ENCODE measurements at regions not wholly inside any gene's neighbourhood (a gene's known extent, or its start where the extent isn't known, plus 50 kb on each side); places are given as distances from the start of the nearest gene placed in this dataset.

DNA sequence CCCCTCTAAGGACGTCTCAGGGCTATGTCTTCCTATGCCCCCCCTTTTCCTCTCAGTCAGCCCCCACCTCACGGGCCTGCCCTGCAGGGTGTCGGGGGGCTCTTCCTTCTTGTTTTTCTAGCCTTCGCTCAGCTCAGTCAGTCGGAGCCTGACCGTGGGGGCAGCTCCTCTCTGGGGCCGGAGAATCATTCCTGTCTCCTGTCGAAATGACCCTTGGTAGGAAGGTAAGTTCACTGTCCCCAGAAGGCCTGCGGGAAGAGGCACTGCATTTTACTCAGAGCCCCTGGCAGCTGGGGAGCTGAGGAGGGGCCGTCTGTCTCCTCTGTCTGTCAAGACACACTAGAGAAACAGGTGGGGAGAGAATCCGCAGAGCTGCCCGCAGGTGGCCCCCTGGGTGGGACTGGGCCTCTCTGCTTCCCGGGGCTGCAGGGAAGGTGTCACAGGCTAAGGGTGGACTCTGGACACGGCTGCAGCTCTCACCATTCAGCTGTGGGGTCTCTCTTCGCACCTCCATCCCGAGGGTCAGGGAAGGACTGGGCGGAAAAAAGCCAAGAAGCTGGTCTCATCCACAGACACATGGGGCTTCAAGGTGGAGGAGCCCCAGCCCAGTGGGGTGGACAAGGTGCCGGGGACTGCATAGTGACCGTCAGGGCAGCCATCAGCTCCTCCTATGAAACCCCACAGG lies 112.8 kb upstream of the TNRC6C start:
- DNase-seq, result no peak

DNA sequence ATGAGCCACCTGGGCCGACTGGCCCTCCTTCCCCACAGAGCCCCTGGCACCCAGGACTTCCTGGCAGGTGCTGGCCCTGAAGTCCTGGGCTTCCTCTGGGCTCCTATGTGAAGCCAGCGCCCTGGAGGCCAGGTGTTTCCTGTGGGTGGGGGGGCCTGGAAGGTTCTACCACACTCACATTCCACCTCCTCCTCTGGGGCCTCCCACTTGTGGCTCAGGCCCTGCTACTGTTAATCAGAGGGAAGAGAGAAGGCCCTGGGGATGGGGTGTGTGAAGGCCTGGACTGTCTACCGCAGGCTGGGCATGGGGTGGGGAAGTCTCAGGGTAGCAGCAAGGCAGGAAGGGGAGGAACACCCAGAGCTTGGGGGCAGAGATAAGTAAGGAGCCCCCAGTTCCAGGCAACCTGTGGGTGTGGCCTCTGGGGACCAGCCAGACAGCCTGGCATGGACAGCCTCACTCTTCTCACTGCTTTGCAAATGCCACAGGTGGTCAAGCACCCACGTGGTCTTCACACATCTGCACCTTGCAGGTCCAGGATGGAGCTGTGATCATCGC lies 111.9 kb upstream of the TNRC6C start:
- DNase-seq, result peak in 2 of 5 donors; percentile 17 to 27

GRCh38 chr17:77847221-77848085 lies 111.0 kb upstream of the TNRC6C start:
- DNase-seq, result no peak

- DNase-seq, result no peak
These were observed 110.2 kb upstream of the TNRC6C start for GRCh38 chr17:77848257-77848656.

- no peak for DNase-seq
These were observed 109.3 kb upstream of the TNRC6C start for GRCh38 chr17:77849239-77849638.

DNA sequence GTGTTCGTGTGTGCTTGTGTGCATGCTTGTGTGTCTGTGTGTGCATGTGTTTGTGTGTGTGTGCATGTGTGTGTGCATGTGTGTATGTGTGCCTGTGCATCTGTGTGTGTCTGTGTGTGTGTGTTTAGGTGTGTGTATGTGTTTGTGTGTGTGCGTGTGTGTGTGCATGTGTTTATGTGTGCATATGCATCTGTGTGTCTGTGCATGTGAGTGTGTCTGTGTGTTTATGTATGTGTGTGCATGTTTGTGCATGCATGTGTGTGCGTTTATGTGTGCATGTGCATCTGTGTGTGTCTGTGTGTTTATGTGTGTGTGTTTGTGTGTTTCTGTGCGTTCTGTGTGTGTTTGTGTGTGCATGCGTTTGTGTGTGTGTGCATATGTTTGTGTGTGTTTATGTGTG lies 106.6 kb upstream of the TNRC6C start:
- no peak for DNase-seq

GRCh38 chr17:77852731-77853130 lies 105.8 kb upstream of the TNRC6C start:
- DNase-seq, result no peak

DNA sequence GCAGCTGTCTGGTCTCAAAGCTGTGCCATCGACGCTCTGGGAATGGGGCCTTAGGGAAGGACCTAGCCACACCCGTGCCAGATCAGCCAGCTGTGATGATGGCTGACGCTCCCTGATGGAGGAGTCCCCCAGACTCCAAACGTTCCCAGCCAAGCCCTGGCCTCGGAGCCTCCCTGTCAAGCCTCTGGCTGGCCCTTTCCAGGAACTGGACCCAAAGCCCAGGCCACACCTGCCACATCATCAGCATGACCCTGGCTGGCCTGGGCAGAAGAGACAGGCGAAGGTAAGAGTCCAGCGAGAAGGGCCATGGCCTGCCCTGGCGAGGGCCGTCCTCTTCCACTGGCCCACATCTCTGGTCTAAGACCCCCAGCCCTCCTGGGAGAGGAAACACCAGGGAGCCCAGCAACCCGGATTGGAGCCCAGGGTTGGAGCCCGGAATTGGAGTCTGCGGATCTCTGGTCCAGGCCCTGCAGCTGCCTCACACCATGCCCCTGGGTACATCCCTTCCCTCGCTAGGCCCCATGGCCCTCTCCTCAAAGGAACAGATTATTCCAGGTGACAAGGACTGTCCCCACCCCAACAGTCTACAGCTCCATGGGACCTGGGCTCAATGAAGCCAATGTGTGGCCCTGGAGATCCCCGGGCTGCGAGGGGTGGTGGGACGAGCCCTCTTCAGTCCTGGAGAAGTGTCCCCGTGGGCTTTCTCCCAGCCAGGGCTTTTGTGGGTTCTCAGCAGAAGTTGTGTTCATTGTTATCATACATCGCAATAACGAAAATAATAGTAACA lies 105.1 kb upstream of the TNRC6C start:
- DNase-seq, result no peak

- DNase-seq, result no peak
These were observed 104.3 kb upstream of the TNRC6C start for GRCh38 chr17:77854083-77854758.

GRCh38 chr17:77854759-77855745 lies 103.5 kb upstream of the TNRC6C start:
- DNase-seq, result no peak

- no peak for DNase-seq
These were observed 101.8 kb upstream of the TNRC6C start for GRCh38 chr17:77856551-77857305.

GRCh38 chr17:77857306-77857555 lies 101.3 kb upstream of the TNRC6C start:
- no peak for DNase-seq

DNA sequence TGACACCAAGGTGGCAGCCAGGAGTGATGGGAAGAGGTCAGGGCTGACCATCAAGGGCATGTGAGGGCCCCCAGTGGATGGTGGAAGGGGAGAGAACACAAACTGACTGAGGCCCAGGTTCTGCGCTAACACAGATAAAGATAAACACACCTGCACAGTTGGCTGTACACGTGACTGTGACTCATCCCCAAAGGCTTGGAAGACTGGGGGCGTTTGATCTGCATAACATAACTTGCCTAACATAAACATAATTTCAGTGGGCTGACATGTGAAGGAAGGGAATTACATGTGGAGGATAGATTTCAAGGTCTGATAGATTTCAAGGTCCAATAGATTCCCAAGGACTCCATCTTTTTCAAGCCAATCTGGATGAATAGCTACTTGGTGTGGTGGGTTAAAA lies 100.9 kb upstream of the TNRC6C start:
- DNase-seq, result no peak

- DNase-seq, result no peak
These were observed 100.0 kb upstream of the TNRC6C start for GRCh38 chr17:77858291-77859034.

GRCh38 chr17:77859035-77859810 lies 99.3 kb upstream of the TNRC6C start:
- no peak for DNase-seq

- no peak for DNase-seq
These were observed 97.3 kb upstream of the TNRC6C start for GRCh38 chr17:77861133-77861695.

DNA sequence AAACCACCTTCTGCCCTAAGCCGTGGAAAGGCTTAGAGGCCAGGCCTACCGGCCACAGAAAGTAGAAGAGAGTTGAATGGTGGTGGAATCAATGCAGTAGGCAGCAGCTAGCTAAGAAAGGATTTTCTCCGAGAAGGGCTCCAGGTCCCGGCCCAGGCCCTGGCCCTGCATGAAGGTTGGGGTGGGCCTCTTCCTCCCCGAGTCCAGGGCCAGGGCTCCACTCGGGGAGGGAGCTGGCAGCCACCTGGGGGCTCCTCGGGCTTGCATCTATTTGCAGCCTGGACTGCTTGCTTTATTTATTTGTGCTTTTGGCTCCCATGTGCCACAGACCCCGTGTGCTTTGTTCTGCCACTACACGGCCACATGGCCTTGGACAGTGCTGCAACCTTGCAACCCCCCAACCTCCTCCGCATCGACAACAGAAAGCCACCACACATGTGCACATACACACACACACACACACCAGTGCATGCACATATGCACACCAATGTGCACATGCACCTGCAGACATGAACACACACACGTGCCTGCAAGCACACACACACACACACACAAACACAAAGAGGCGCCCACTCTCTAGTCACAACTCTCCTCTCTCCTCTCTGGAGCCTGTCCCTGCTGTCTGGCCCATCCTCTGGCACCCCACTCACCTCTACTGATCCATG lies 96.4 kb upstream of the TNRC6C start:
- no peak for DNase-seq
